ENCODE measurements at regions not wholly inside any gene's neighbourhood (a gene's known extent, or its start where the extent isn't known, plus 50 kb on each side); places are given as distances from the start of the nearest gene placed in this dataset.
"Not testable (repeated sequence)": the region's sequence is repeated elsewhere in the genome, so short reads cannot be mapped to it uniquely, and the experiment has no call there.

- ATAC-seq (no peak), DNase-seq (ENCODE audit: low spot score) (no peak)
- Mint-ChIP-seq H3K4me1 (ENCODE audit: low read depth in 2 of 2) (no peaks in the 10 kb centered on the region), H3K27ac (no peak overlapping the region), H3K4me3 (no peak overlapping the region), H3K27me3 (peaks cover 23 to 33% of the 10 kb centered on the region in 2 donors), H3K36me3 (no peaks in the 10 kb centered on the region), H3K9me3 (no peaks in the 10 kb centered on the region)
These were observed 147.1 kb upstream of the GRIK3 start for GRCh38 chr1:37181425-37181824.

GRCh38 chr1:37184789-37185188 is 150.5 kb upstream of the GRIK3 start:
- H3K4me1 Mint-ChIP-seq (ENCODE audit: low read depth in 2 of 2) = no peaks in the 10 kb centered on the region
- no peak for DNase-seq (ENCODE audit: low spot score)
- ATAC-seq = no peak
- H3K27me3 Mint-ChIP-seq = peaks cover 22 to 34% of the 10 kb centered on the region in 2 donors
- no peak overlapping the region for H3K27ac Mint-ChIP-seq
- H3K36me3 Mint-ChIP-seq = no peaks in the 10 kb centered on the region
- H3K9me3 Mint-ChIP-seq = no peaks in the 10 kb centered on the region
- no peak overlapping the region for H3K4me3 Mint-ChIP-seq

GRCh38 chr1:37186246-37186756 is 152.0 kb upstream of the GRIK3 start:
- no peak for DNase-seq (ENCODE audit: low spot score)
- Mint-ChIP-seq H3K27me3 (peaks cover 19 to 39% of the 10 kb centered on the region in 2 donors), H3K27ac (no peak overlapping the region), H3K4me3 (no peak overlapping the region), H3K36me3 (no peaks in the 10 kb centered on the region), H3K9me3 (no peaks in the 10 kb centered on the region), H3K4me1 (ENCODE audit: low read depth in 2 of 2) (no peaks in the 10 kb centered on the region)
- ATAC-seq = no peak

GRCh38 chr1:37189111-37189510 is 154.8 kb upstream of the GRIK3 start:
- peaks cover 16 to 40% of the 10 kb centered on the region in 2 donors for H3K27me3 Mint-ChIP-seq
- no peaks in the 10 kb centered on the region for H3K9me3 Mint-ChIP-seq
- ATAC-seq = no peak
- no peaks in the 10 kb centered on the region for H3K36me3 Mint-ChIP-seq
- H3K27ac Mint-ChIP-seq = no peak overlapping the region
- no peaks in the 10 kb centered on the region for H3K4me1 Mint-ChIP-seq (ENCODE audit: low read depth in 2 of 2)
- no peak overlapping the region for H3K4me3 Mint-ChIP-seq
- DNase-seq (ENCODE audit: low spot score) = no peak

- Mint-ChIP-seq H3K9me3 (peaks cover 3% of the 10 kb centered on the region), H3K4me3 (no peak overlapping the region), H3K27me3 (peaks cover 35 to 65% of the 10 kb centered on the region in 2 donors), H3K36me3 (peaks cover 2% of the 10 kb centered on the region), H3K27ac (no peak overlapping the region), H3K4me1 (ENCODE audit: low read depth in 2 of 2) (no peaks in the 10 kb centered on the region)
- no peak for DNase-seq (ENCODE audit: low spot score)
- no peak for ATAC-seq
These were observed 163.1 kb upstream of the GRIK3 start for GRCh38 chr1:37197411-37197810.

GRCh38 chr1:37214305-37214704 is 180.0 kb upstream of the GRIK3 start:
- DNase-seq (ENCODE audit: low spot score); H3K36me3 Mint-ChIP-seq; ATAC-seq; H3K4me3 Mint-ChIP-seq; H3K27ac Mint-ChIP-seq; H3K9me3 Mint-ChIP-seq; H3K4me1 Mint-ChIP-seq (ENCODE audit: low read depth in 2 of 2): not testable (repeated sequence)
- H3K27me3 Mint-ChIP-seq = peaks cover 11 to 16% of the 10 kb centered on the region in 2 donors

- no peak overlapping the region for H3K27ac Mint-ChIP-seq
- no peak for DNase-seq (ENCODE audit: low spot score)
- H3K4me3 Mint-ChIP-seq = no peak overlapping the region
- ATAC-seq = no peak
- H3K36me3 Mint-ChIP-seq = no peaks in the 10 kb centered on the region
- no peaks in the 10 kb centered on the region for H3K9me3 Mint-ChIP-seq
- no peaks in the 10 kb centered on the region for H3K4me1 Mint-ChIP-seq (ENCODE audit: low read depth in 2 of 2)
- H3K27me3 Mint-ChIP-seq = peaks cover 23 to 68% of the 10 kb centered on the region in 2 donors
These were observed 199.3 kb upstream of the GRIK3 start for GRCh38 chr1:37233606-37234005.

- H3K27me3 Mint-ChIP-seq = peaks cover 29 to 72% of the 10 kb centered on the region in 2 donors
- no peaks in the 10 kb centered on the region for H3K9me3 Mint-ChIP-seq
- H3K4me1 Mint-ChIP-seq (ENCODE audit: low read depth in 2 of 2) = no peaks in the 10 kb centered on the region
- no peak overlapping the region for H3K27ac Mint-ChIP-seq
- H3K36me3 Mint-ChIP-seq = no peaks in the 10 kb centered on the region
- no peak for DNase-seq (ENCODE audit: low spot score)
- H3K4me3 Mint-ChIP-seq = no peak overlapping the region
- no peak for ATAC-seq
These were observed 200.7 kb upstream of the GRIK3 start for GRCh38 chr1:37234941-37235418.

- H3K36me3 Mint-ChIP-seq = no peaks in the 10 kb centered on the region
- no peak for DNase-seq (ENCODE audit: low spot score)
- ATAC-seq = no peak
- no peak overlapping the region for H3K4me3 Mint-ChIP-seq
- peaks cover 26 to 58% of the 10 kb centered on the region in 2 donors for H3K27me3 Mint-ChIP-seq
- H3K4me1 Mint-ChIP-seq (ENCODE audit: low read depth in 2 of 2) = no peaks in the 10 kb centered on the region
- no peak overlapping the region for H3K27ac Mint-ChIP-seq
- no peaks in the 10 kb centered on the region for H3K9me3 Mint-ChIP-seq
These were observed 203.6 kb upstream of the GRIK3 start for GRCh38 chr1:37237948-37238347.

- no peak overlapping the region for H3K4me3 Mint-ChIP-seq
- H3K4me1 Mint-ChIP-seq (ENCODE audit: low read depth in 2 of 2) = no peaks in the 10 kb centered on the region
- peaks cover 23 to 52% of the 10 kb centered on the region in 2 donors for H3K27me3 Mint-ChIP-seq
- no peak for ATAC-seq
- H3K36me3 Mint-ChIP-seq = no peaks in the 10 kb centered on the region
- no peaks in the 10 kb centered on the region for H3K9me3 Mint-ChIP-seq
- DNase-seq (ENCODE audit: low spot score) = no peak
- H3K27ac Mint-ChIP-seq = no peak overlapping the region
These were observed 204.3 kb upstream of the GRIK3 start for GRCh38 chr1:37238364-37239224.

GRCh38 chr1:37239225-37239740 is 205.0 kb upstream of the GRIK3 start:
- no peak for ATAC-seq
- no peaks in the 10 kb centered on the region for H3K36me3 Mint-ChIP-seq
- no peaks in the 10 kb centered on the region for H3K4me1 Mint-ChIP-seq (ENCODE audit: low read depth in 2 of 2)
- H3K27me3 Mint-ChIP-seq = peaks cover 20 to 46% of the 10 kb centered on the region in 2 donors
- H3K4me3 Mint-ChIP-seq = no peak overlapping the region
- no peaks in the 10 kb centered on the region for H3K9me3 Mint-ChIP-seq
- no peak for DNase-seq (ENCODE audit: low spot score)
- H3K27ac Mint-ChIP-seq = no peak overlapping the region

- peaks cover 20 to 36% of the 10 kb centered on the region in 2 donors for H3K27me3 Mint-ChIP-seq
- H3K27ac Mint-ChIP-seq = no peak overlapping the region
These were observed 206.6 kb upstream of the GRIK3 start for GRCh38 chr1:37240897-37241296.

GRCh38 chr1:37242501-37242900 is 208.2 kb upstream of the GRIK3 start:
- H3K4me1 Mint-ChIP-seq (ENCODE audit: low read depth in 2 of 2) = no peaks in the 10 kb centered on the region
- no peak for ATAC-seq
- DNase-seq (ENCODE audit: low spot score) = no peak
- H3K27me3 Mint-ChIP-seq = peaks cover 13 to 26% of the 10 kb centered on the region in 2 donors
- H3K4me3 Mint-ChIP-seq = no peak overlapping the region
- no peaks in the 10 kb centered on the region for H3K36me3 Mint-ChIP-seq
- no peaks in the 10 kb centered on the region for H3K9me3 Mint-ChIP-seq
- no peak overlapping the region for H3K27ac Mint-ChIP-seq

More at GRCh38 chr1:37240897-37241296, 206.6 kb upstream of the GRIK3 start:
- Mint-ChIP-seq H3K9me3 (no peaks in the 10 kb centered on the region), H3K4me3 (no peak overlapping the region), H3K36me3 (no peaks in the 10 kb centered on the region), H3K4me1 (ENCODE audit: low read depth in 2 of 2) (no peaks in the 10 kb centered on the region)
- no peak for ATAC-seq
- no peak for DNase-seq (ENCODE audit: low spot score)

- ATAC-seq = no peak
- DNase-seq (ENCODE audit: low spot score) = no peak
These were observed 209.2 kb upstream of the GRIK3 start for GRCh38 chr1:37243368-37244082.

More at GRCh38 chr1:37243368-37244082, 209.2 kb upstream of the GRIK3 start:
- Mint-ChIP-seq H3K27ac (no peak overlapping the region), H3K4me1 (ENCODE audit: low read depth in 2 of 2) (no peaks in the 10 kb centered on the region), H3K27me3 (peaks cover 15 to 24% of the 10 kb centered on the region in 2 donors), H3K9me3 (no peaks in the 10 kb centered on the region), H3K4me3 (no peak overlapping the region), H3K36me3 (no peaks in the 10 kb centered on the region)
